IMR-90 (cell line): ENCODE measurements at regions not wholly inside any gene's neighbourhood (a gene's known extent, or its start where the extent isn't known, plus 50 kb on each side); places are given as distances from the start of the nearest gene placed in this dataset.

Source experiments
- ATAC-seq: fragments of 200-7000 bp; cut with Tn5 transposase; 2 replicates; pipeline ENCODE4 v1.9.1; 2020; ENCODE audit warnings: low read depth, mild to moderate bottlenecking, moderate library complexity
- BruUV-seq: library from RNA; stranded (reverse); fragments of 400-500 nt; replicated peaks from 2 replicates; lab custom pipeline; 2021; lab: Mats Ljungman, UMichigan
- CTCF ChIA-PET: fragments of 300-600 bp; formaldehyde crosslinking; extraction: SDS; loops from one replicate; lab custom pipeline; 2021; ENCODE audit warnings: antibody characterized with exemption; lab: Yijun Ruan, JAX
- POLR2A ChIA-PET: fragments of 300-600 bp; sonication (Branson Sonifier 250); formaldehyde crosslinking; loops from one replicate; lab custom pipeline; 2022; ENCODE audit warnings: antibody characterized with exemption; ENCODE audit not compliant: unreplicated experiment; lab: Charles Lee
- DNase-seq: peaks from one replicate; pipeline ENCODE4 v3.0.0; 2013
- H2AFZ ChIP-seq: replicated peaks from 2 replicates; pipeline ENCODE3; 2013; ENCODE audit warnings: low read length, mild to moderate bottlenecking; ENCODE audit not compliant: poor library complexity
- H2AK5ac ChIP-seq: 2 replicates; pipeline ENCODE4 v1.6.1; 2013; ENCODE audit warnings: low read depth, low read length, inconsistent platforms
- H2AK9ac ChIP-seq: replicated peaks from 2 replicates; pipeline ENCODE3; 2013; ENCODE audit warnings: mild to moderate bottlenecking, low read depth, low read length, moderate library complexity; ENCODE audit not compliant: poor library complexity
- H2BK120ac ChIP-seq: 2 replicates; pipeline ENCODE4 v1.6.1; 2013; ENCODE audit warnings: low read depth, low read length, inconsistent platforms
- H2BK15ac ChIP-seq: 3 replicates; pipeline ENCODE4 v1.6.1; 2013; ENCODE audit warnings: low read depth, low read length, inconsistent platforms
- H2BK20ac ChIP-seq: 2 replicates; pipeline ENCODE4 v1.6.1; 2013; ENCODE audit warnings: low read depth, mild to moderate bottlenecking, inconsistent platforms, low read length, moderate library complexity
- H2BK5ac ChIP-seq: 2 replicates; pipeline ENCODE4 v1.6.1; 2013; ENCODE audit warnings: mild to moderate bottlenecking, low read depth, low read length, inconsistent platforms; ENCODE audit not compliant: poor library complexity, severe bottlenecking
- H3K14ac ChIP-seq: replicated peaks from 2 replicates; pipeline ENCODE4 v1.6.1; 2013; ENCODE audit warnings: low read depth, low read length, inconsistent platforms
- H3K18ac ChIP-seq: 2 replicates; pipeline ENCODE4 v1.6.1; 2013; ENCODE audit warnings: low read depth, low read length, control low read depth
- H3K23ac ChIP-seq: 2 replicates; pipeline ENCODE4 v1.6.1; 2013; ENCODE audit warnings: low read depth, low read length, inconsistent platforms
- H3K27ac ChIP-seq: 2 replicates; pipeline ENCODE4 v1.5.1; 2013; ENCODE audit warnings: mild to moderate bottlenecking, control low read depth, low read length; ENCODE audit not compliant: insufficient read depth
- H3K27me3 ChIP-seq: 2 replicates; pipeline ENCODE4 v1.6.1; 2013; ENCODE audit warnings: low read length; ENCODE audit not compliant: control insufficient read depth, insufficient read depth
- H3K36me3 ChIP-seq: 2 replicates; pipeline ENCODE4 v1.6.1; 2013; ENCODE audit warnings: low read length, mixed read lengths; ENCODE audit not compliant: control insufficient read depth, insufficient read depth
- H3K4ac ChIP-seq: 2 replicates; pipeline ENCODE4 v1.6.1; 2013; ENCODE audit warnings: low read depth, low read length, inconsistent platforms
- H3K4me1 ChIP-seq: 2 replicates; pipeline ENCODE4 v1.6.1; 2013; ENCODE audit warnings: low read length, mixed read lengths; ENCODE audit not compliant: control insufficient read depth, insufficient read depth
- H3K4me2 ChIP-seq: 2 replicates; pipeline ENCODE4 v1.6.1; 2013; ENCODE audit warnings: low read depth, mild to moderate bottlenecking, control low read depth, low read length, moderate library complexity
- H3K4me3 ChIP-seq: 2 replicates; pipeline ENCODE4 v1.5.1; 2013; ENCODE audit warnings: low read depth, mild to moderate bottlenecking, control low read depth, low read length, moderate library complexity; ENCODE audit not compliant: insufficient read depth
- H3K56ac ChIP-seq: 2 replicates; pipeline ENCODE4 v1.6.1; 2013; ENCODE audit warnings: low read length, inconsistent platforms; ENCODE audit not compliant: insufficient read depth; ENCODE audit errors: extremely low read depth
- H3K79me1 ChIP-seq, 2 experiments: 2 replicates each; pipeline ENCODE4 v1.6.1; 2013; ENCODE audit warnings: low read length in 2 of 2, inconsistent platforms in 1 of 2, low read depth in 1 of 2
- H3K9ac ChIP-seq: 2 replicates; pipeline ENCODE4 v1.6.1; 2013; ENCODE audit warnings: low read depth, low read length, control low read depth
- H3K9me1 ChIP-seq: 2 replicates; pipeline ENCODE4 v1.6.1; 2013; ENCODE audit warnings: low read length, inconsistent platforms; ENCODE audit not compliant: insufficient read depth
- H3K9me3 ChIP-seq: 2 replicates; pipeline ENCODE4 v1.6.1; 2013; ENCODE audit warnings: low read length; ENCODE audit not compliant: control insufficient read depth, insufficient read depth
- H4K20me1 ChIP-seq: 2 replicates; pipeline ENCODE4 v1.6.1; 2013; ENCODE audit warnings: low read length, inconsistent platforms; ENCODE audit not compliant: insufficient read depth
- H4K5ac ChIP-seq: 2 replicates; pipeline ENCODE4 v1.6.1; 2013; ENCODE audit warnings: mild to moderate bottlenecking, low read depth, low read length, control low read depth
- H4K8ac ChIP-seq, 2 experiments: 2 replicates each; pipeline ENCODE4 v1.6.1; 2013; ENCODE audit warnings: low read depth in 2 of 2, low read length in 2 of 2, control low read depth in 1 of 2, inconsistent platforms in 1 of 2
- H4K91ac ChIP-seq: 2 replicates; pipeline ENCODE4 v1.6.1; 2013; ENCODE audit warnings: low read depth, low read length, inconsistent platforms; ENCODE audit not compliant: insufficient read depth
- BHLHE40 ChIP-seq: fragments of 150-350 bp; IDR thresholded peaks from 2 replicates; pipeline ENCODE4 v1.6.1; 2016; ENCODE audit warnings: mild to moderate bottlenecking, low read depth, low read length
- CHD1 ChIP-seq: IDR thresholded peaks from 2 replicates; pipeline ENCODE4 v1.6.1; 2012; ENCODE audit warnings: low read depth, low read length, improper control_type of control experiment
- FOS ChIP-seq: fragments of 150-350 bp; IDR thresholded peaks from 2 replicates; pipeline ENCODE4 v1.6.1; 2016; ENCODE audit warnings: low read depth, low read length
- MAFK ChIP-seq: IDR thresholded peaks from 2 replicates; pipeline ENCODE4 v1.6.1; 2012; ENCODE audit warnings: low read depth, low read length, improper control_type of control experiment
- MAZ ChIP-seq: IDR thresholded peaks from 2 replicates; pipeline ENCODE4 v1.6.1; 2012; ENCODE audit warnings: low read depth, mild to moderate bottlenecking, low read length, improper control_type of control experiment, moderate library complexity, borderline replicate concordance
- NFE2L2 ChIP-seq: fragments of 150-350 bp; IDR thresholded peaks from 2 replicates; pipeline ENCODE4 v1.6.1; 2016; ENCODE audit warnings: low read depth, mild to moderate bottlenecking, low read length
- RFX5 ChIP-seq: IDR thresholded peaks from 2 replicates; pipeline ENCODE4 v1.8.0; 2012; ENCODE audit warnings: low read depth, mild to moderate bottlenecking, low read length, moderate library complexity
- SMC3 ChIP-seq: fragments of 150-350 bp; IDR thresholded peaks from 2 replicates; pipeline ENCODE4 v1.6.1; 2016; ENCODE audit warnings: low read depth, mild to moderate bottlenecking, antibody characterized with exemption, low read length, moderate library complexity
- WGBS, 2 experiments: methylation state at CpG; one replicate each; pipeline versions ENCODE4 v1.1.5 to v1.1.7; 2013; ENCODE audit warnings: missing lambda C conversion rate in 2 of 2; ENCODE audit not compliant: insufficient read length in 1 of 2; ENCODE audit errors: extremely low coverage in 2 of 2; 5-methylcytosine and 5-hydroxymethylcytosine counted together
- dilution Hi-C: fragments of 300-500 bp; cut with HindIII; formaldehyde crosslinking; loops from one replicate; pipeline ENCODE4 v1.14.3; 2018; ENCODE audit warnings: low sequenced_read_pairs; ENCODE audit not compliant: unreplicated experiment
- in situ Hi-C: fragments of 300-500 bp; cut with MboI; formaldehyde crosslinking; loops from 3 replicates; pipeline ENCODE4 v1.14.3; 2019; ENCODE audit warnings: low sequenced_read_pairs, inconsistent platforms, mixed read lengths
- intact Hi-C: fragments of 100-400 bp; cut with micrococcal nuclease; formaldehyde crosslinking; loops from 2 replicates; pipeline ENCODE4 v1.10.0; 2022
- TF ChIP-seq, protein P1 (sequence below): fragments of 150-350 bp; IDR thresholded peaks from 2 replicates; pipeline ENCODE4 v1.6.1; 2016; ENCODE audit warnings: low read depth, mild to moderate bottlenecking, low read length, moderate library complexity, borderline replicate concordance
- TF ChIP-seq, protein P2 (sequence below): conservative IDR thresholded peaks from 2 replicates; pipeline ENCODE4 v1.5.1; 2012; ENCODE audit warnings: mild to moderate bottlenecking, low read depth, low read length, improper control_type of control experiment

GRCh38 chr1:218501161-218501560, 156.0 kb downstream of the TGFB2 start:
- Histone ChIP-seq H3K27me3 (no peaks in the 10 kb centered on the region), H2AK5ac (peak overlapping the region; percentile 80; the same call in 1 of the 2 replicates), H3K4me2 (no peak overlapping the region), H3K18ac (peak overlapping the region; percentile 39; the same call in 1 of the 2 replicates), H3K9me3 (no peaks in the 10 kb centered on the region), H3K56ac (no peak overlapping the region), H3K4me1 (peaks cover 6% of the 10 kb centered on the region), H2BK20ac (peak overlapping the region; percentile 51), H3K4me3 (no peak overlapping the region), H2AFZ (no peak overlapping the region), H3K36me3 (no peaks in the 10 kb centered on the region), H2BK5ac (no peak overlapping the region), H2AK9ac (peak overlapping the region; percentile 33), H2BK15ac (peak overlapping the region; percentile 34; the same call in 1 of the 3 replicates), H4K20me1 (peaks cover 5% of the 10 kb centered on the region; the same call in 1 of the 2 replicates), H3K9ac (no peak overlapping the region), H4K91ac (peak overlapping the region; percentile 59), H3K4ac (peak overlapping the region; percentile 81), H3K23ac (peak overlapping the region; percentile 14; the same call in 1 of the 2 replicates), H3K9me1 (peaks cover 6% of the 10 kb centered on the region), H3K27ac (no peak overlapping the region), H3K79me1 (no peaks in the 10 kb centered on the region), H3K14ac (peak overlapping the region; percentile 75), H4K5ac (no peak overlapping the region), H4K8ac (peak overlapping the region in 1 of 2 experiments; percentile 20; a peak in 1 of 4 replicates), H2BK120ac (peak overlapping the region; percentile 64)
- no CpG with 5 or more reads among the region's 5 CpGs for WGBS, 2 experiments
- dilution Hi-C loops: no loop called here
- in situ Hi-C loops: no loop called here
- ChIA-PET POLR2A (no interaction called here), CTCF (no interaction called here)
- no peak for ATAC-seq
- intact Hi-C loops: no loop called here
- no peak for DNase-seq
- TF ChIP-seq, protein P1, sequence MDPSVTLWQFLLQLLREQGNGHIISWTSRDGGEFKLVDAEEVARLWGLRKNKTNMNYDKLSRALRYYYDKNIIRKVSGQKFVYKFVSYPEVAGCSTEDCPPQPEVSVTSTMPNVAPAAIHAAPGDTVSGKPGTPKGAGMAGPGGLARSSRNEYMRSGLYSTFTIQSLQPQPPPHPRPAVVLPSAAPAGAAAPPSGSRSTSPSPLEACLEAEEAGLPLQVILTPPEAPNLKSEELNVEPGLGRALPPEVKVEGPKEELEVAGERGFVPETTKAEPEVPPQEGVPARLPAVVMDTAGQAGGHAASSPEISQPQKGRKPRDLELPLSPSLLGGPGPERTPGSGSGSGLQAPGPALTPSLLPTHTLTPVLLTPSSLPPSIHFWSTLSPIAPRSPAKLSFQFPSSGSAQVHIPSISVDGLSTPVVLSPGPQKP: no peak
- no peak for TF ChIP-seq BHLHE40
- TF ChIP-seq, protein P2, sequence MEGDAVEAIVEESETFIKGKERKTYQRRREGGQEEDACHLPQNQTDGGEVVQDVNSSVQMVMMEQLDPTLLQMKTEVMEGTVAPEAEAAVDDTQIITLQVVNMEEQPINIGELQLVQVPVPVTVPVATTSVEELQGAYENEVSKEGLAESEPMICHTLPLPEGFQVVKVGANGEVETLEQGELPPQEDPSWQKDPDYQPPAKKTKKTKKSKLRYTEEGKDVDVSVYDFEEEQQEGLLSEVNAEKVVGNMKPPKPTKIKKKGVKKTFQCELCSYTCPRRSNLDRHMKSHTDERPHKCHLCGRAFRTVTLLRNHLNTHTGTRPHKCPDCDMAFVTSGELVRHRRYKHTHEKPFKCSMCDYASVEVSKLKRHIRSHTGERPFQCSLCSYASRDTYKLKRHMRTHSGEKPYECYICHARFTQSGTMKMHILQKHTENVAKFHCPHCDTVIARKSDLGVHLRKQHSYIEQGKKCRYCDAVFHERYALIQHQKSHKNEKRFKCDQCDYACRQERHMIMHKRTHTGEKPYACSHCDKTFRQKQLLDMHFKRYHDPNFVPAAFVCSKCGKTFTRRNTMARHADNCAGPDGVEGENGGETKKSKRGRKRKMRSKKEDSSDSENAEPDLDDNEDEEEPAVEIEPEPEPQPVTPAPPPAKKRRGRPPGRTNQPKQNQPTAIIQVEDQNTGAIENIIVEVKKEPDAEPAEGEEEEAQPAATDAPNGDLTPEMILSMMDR: no peak
- no peak for TF ChIP-seq NFE2L2
- no peak for TF ChIP-seq CHD1
- TF ChIP-seq MAZ: no peak
- no peak for TF ChIP-seq RFX5
- TF ChIP-seq SMC3: no peak
- no peak for TF ChIP-seq FOS
- TF ChIP-seq MAFK: no peak
- BruUV-seq: no TSS peak
